Mesendoderm (in vitro differentiated cells): ENCODE measurements at regions not wholly inside any gene's neighbourhood (a gene's known extent, or its start where the extent isn't known, plus 50 kb on each side); places are given as distances from the start of the nearest gene placed in this dataset.
A peak's percentile ranks its signal among the peaks of the same experiment; 100 is the strongest.
"Not testable (repeated sequence)": the region's sequence is repeated elsewhere in the genome, so short reads cannot be mapped to it uniquely, and the experiment has no call there.

Experiments used
- DNase-seq: peaks from one replicate; pipeline ENCODE4 v3.0.0; 2013
- H2AK5ac ChIP-seq: 2 replicates; pipeline ENCODE4 v1.6.1; 2013; ENCODE audit warnings: low read length, inconsistent platforms
- H2BK120ac ChIP-seq: 2 replicates; pipeline ENCODE4 v1.6.1; 2013; ENCODE audit warnings: low read depth, mild to moderate bottlenecking, low read length, moderate library complexity, mixed read lengths
- H2BK15ac ChIP-seq: replicated peaks from 2 replicates; pipeline ENCODE4 v1.6.1; 2013; ENCODE audit warnings: low read depth, mild to moderate bottlenecking, moderate library complexity
- H2BK5ac ChIP-seq: 2 replicates; pipeline ENCODE4 v1.6.1; 2013; ENCODE audit warnings: low read length, inconsistent platforms
- H3K18ac ChIP-seq: 2 replicates; pipeline ENCODE4 v1.6.1; 2013; ENCODE audit warnings: mild to moderate bottlenecking, low read length, mixed read lengths
- H3K23ac ChIP-seq: one replicate; pipeline ENCODE4 v1.6.1; 2013; ENCODE audit warnings: low read length
- H3K27ac ChIP-seq: 2 replicates; pipeline ENCODE4 v1.5.1; 2013; ENCODE audit warnings: low read depth, mild to moderate bottlenecking, inconsistent platforms, low read length, moderate library complexity
- H3K27me3 ChIP-seq: 2 replicates; pipeline ENCODE4 v1.6.1; 2013; ENCODE audit warnings: low read length, control low read depth, mild to moderate bottlenecking, inconsistent platforms; ENCODE audit not compliant: insufficient read depth, poor library complexity
- H3K36me3 ChIP-seq: 2 replicates; pipeline ENCODE4 v1.6.1; 2013; ENCODE audit warnings: low read length, inconsistent platforms; ENCODE audit not compliant: control insufficient read depth, insufficient read depth
- H3K4ac ChIP-seq: one replicate; pipeline ENCODE4 v1.6.1; 2013; ENCODE audit warnings: low read depth, mild to moderate bottlenecking, low read length, moderate library complexity
- H3K4me1 ChIP-seq: 2 replicates; pipeline ENCODE4 v1.6.1; 2013; ENCODE audit warnings: low read depth, low read length, inconsistent platforms; ENCODE audit not compliant: control insufficient read depth
- H3K4me2 ChIP-seq: 2 replicates; pipeline ENCODE4 v1.6.1; 2013; ENCODE audit warnings: low read length
- H3K4me3 ChIP-seq: 2 replicates; pipeline ENCODE4 v1.5.1; 2013; ENCODE audit warnings: mild to moderate bottlenecking, low read length
- H3K56ac ChIP-seq: one replicate; pipeline ENCODE4 v1.6.1; 2013; ENCODE audit warnings: low read length
- H3K79me1 ChIP-seq: 2 replicates; pipeline ENCODE4 v1.6.1; 2013; ENCODE audit warnings: low read length, inconsistent platforms
- H3K79me2 ChIP-seq: 2 replicates; pipeline ENCODE4 v1.6.1; 2013; ENCODE audit warnings: mild to moderate bottlenecking, low read length; ENCODE audit not compliant: control insufficient read depth, insufficient read depth
- H3K9ac ChIP-seq: 2 replicates; pipeline ENCODE4 v1.6.1; 2013; ENCODE audit warnings: low read length, inconsistent platforms
- H4K5ac ChIP-seq: one replicate; pipeline ENCODE4 v1.6.1; 2013; ENCODE audit warnings: low read length
- H4K8ac ChIP-seq: one replicate; pipeline ENCODE4 v1.6.1; 2013; ENCODE audit warnings: low read depth, mild to moderate bottlenecking, control low read depth, low read length, moderate library complexity
- WGBS: extraction: QIAGEN DNeasy Blood & Tissue Kit; methylation state at CpG from one replicate; pipeline ENCODE4 v1.1.7; 2013; ENCODE audit warnings: low lambda C conversion rate, missing lambda C conversion rate; ENCODE audit not compliant: insufficient coverage; ENCODE audit errors: extremely low coverage; 5-methylcytosine and 5-hydroxymethylcytosine counted together

GRCh38 chr10:42690449-42691360, 52.3 kb upstream of the ZNF33B start:
- H3K4me3 ChIP-seq = no peak overlapping the region
- H3K4ac ChIP-seq = no peak overlapping the region
- no peak overlapping the region for H2BK15ac ChIP-seq
- H4K8ac ChIP-seq = no peak overlapping the region
- H3K27me3 ChIP-seq = no peaks in the 10 kb centered on the region
- no peak overlapping the region for H3K9ac ChIP-seq
- H2BK120ac ChIP-seq = no peak overlapping the region
- H3K56ac ChIP-seq = no peak overlapping the region
- peak; percentile 0 for DNase-seq
- no peak overlapping the region for H2AK5ac ChIP-seq
- no peak overlapping the region for H3K27ac ChIP-seq
- no peaks in the 10 kb centered on the region for H3K79me1 ChIP-seq
- H3K4me2 ChIP-seq = no peak overlapping the region
- no CpG with 5 or more reads among the region's 29 CpGs for WGBS
- no peak overlapping the region for H3K18ac ChIP-seq
- H3K23ac ChIP-seq = no peak overlapping the region
- no peaks in the 10 kb centered on the region for H3K4me1 ChIP-seq
- no peaks in the 10 kb centered on the region for H3K36me3 ChIP-seq
- H3K79me2 ChIP-seq = no peaks in the 10 kb centered on the region
- H2BK5ac ChIP-seq = no peak overlapping the region
- H4K5ac ChIP-seq = no peak overlapping the region

- Histone ChIP-seq H3K4me2 (no peak overlapping the region), H3K4me1 (no peaks in the 10 kb centered on the region), H2BK120ac (no peak overlapping the region), H3K27ac (no peak overlapping the region), H3K56ac (no peak overlapping the region), H3K4me3 (no peak overlapping the region), H3K27me3 (no peaks in the 10 kb centered on the region), H2AK5ac (no peak overlapping the region), H3K9ac (no peak overlapping the region), H3K79me1 (no peaks in the 10 kb centered on the region), H3K79me2 (no peaks in the 10 kb centered on the region), H3K23ac (no peak overlapping the region), H2BK15ac (no peak overlapping the region), H3K36me3 (no peaks in the 10 kb centered on the region), H3K4ac (no peak overlapping the region), H3K18ac (no peak overlapping the region), H4K5ac (no peak overlapping the region), H4K8ac (no peak overlapping the region), H2BK5ac (no peak overlapping the region)
- WGBS = no CpG with 5 or more reads among the region's 25 CpGs
- DNase-seq = no peak
Observed at GRCh38 chr10:42691361-42692120, 53.2 kb upstream of the ZNF33B start.

GRCh38 chr10:42697926-42698325, 59.6 kb upstream of the ZNF33B start:
- WGBS = no CpG with 5 or more reads among the region's 2 CpGs
- no peak overlapping the region for H3K23ac ChIP-seq
- DNase-seq = no peak
- H3K4me3 ChIP-seq = no peak overlapping the region
- H2BK5ac ChIP-seq = no peak overlapping the region
- H3K27ac ChIP-seq = no peak overlapping the region
- no peak overlapping the region for H4K5ac ChIP-seq
- no peak overlapping the region for H2BK15ac ChIP-seq
- H2AK5ac ChIP-seq = no peak overlapping the region
- no peak overlapping the region for H3K9ac ChIP-seq
- no peaks in the 10 kb centered on the region for H3K36me3 ChIP-seq
- H4K8ac ChIP-seq = no peak overlapping the region
- no peaks in the 10 kb centered on the region for H3K27me3 ChIP-seq
- no peak overlapping the region for H3K56ac ChIP-seq
- H3K18ac ChIP-seq = no peak overlapping the region
- no peaks in the 10 kb centered on the region for H3K4me1 ChIP-seq
- no peaks in the 10 kb centered on the region for H3K79me1 ChIP-seq
- no peak overlapping the region for H3K4me2 ChIP-seq
- no peaks in the 10 kb centered on the region for H3K79me2 ChIP-seq
- H2BK120ac ChIP-seq = no peak overlapping the region
- H3K4ac ChIP-seq = no peak overlapping the region

- H2AK5ac ChIP-seq = no peak overlapping the region
- H3K27me3 ChIP-seq = no peaks in the 10 kb centered on the region
- no peak overlapping the region for H4K5ac ChIP-seq
- H2BK5ac ChIP-seq = no peak overlapping the region
- H3K4me3 ChIP-seq = no peak overlapping the region
- H2BK120ac ChIP-seq = no peak overlapping the region
- no peak overlapping the region for H3K4me2 ChIP-seq
- no peak overlapping the region for H4K8ac ChIP-seq
- H3K56ac ChIP-seq = no peak overlapping the region
- H2BK15ac ChIP-seq = no peak overlapping the region
- H3K36me3 ChIP-seq = no peaks in the 10 kb centered on the region
- H3K9ac ChIP-seq = no peak overlapping the region
- no peak overlapping the region for H3K27ac ChIP-seq
- WGBS = no CpG with 5 or more reads among the region's 4 CpGs
- H3K23ac ChIP-seq = no peak overlapping the region
- H3K79me2 ChIP-seq = no peaks in the 10 kb centered on the region
- DNase-seq = no peak
- H3K4ac ChIP-seq = no peak overlapping the region
- H3K4me1 ChIP-seq = no peaks in the 10 kb centered on the region
- H3K18ac ChIP-seq = no peak overlapping the region
- H3K79me1 ChIP-seq = no peaks in the 10 kb centered on the region
Observed at GRCh38 chr10:42707234-42707633, 68.9 kb upstream of the ZNF33B start.

- H3K79me1 ChIP-seq, H3K27me3 ChIP-seq, DNase-seq, H3K4me3 ChIP-seq, H3K36me3 ChIP-seq, H2BK120ac ChIP-seq, H2BK15ac ChIP-seq, H3K23ac ChIP-seq, H4K8ac ChIP-seq, H3K56ac ChIP-seq, H3K27ac ChIP-seq, H4K5ac ChIP-seq, H2BK5ac ChIP-seq, H3K4me2 ChIP-seq, H3K4ac ChIP-seq, H3K4me1 ChIP-seq, H3K18ac ChIP-seq, H3K9ac ChIP-seq, H2AK5ac ChIP-seq, H3K79me2 ChIP-seq: not testable (repeated sequence)
- WGBS = no CpG with 5 or more reads among the region's 5 CpGs
Observed at GRCh38 chr10:42719339-42719738, 63.3 kb upstream of the BMS1 start.
